OCI-LY7 (cell line): ENCODE measurements at regions not wholly inside any gene's neighbourhood (a gene's known extent, or its start where the extent isn't known, plus 50 kb on each side); places are given as distances from the start of the nearest gene placed in this dataset.
"Not testable (repeated sequence)": the region's sequence is repeated elsewhere in the genome, so short reads cannot be mapped to it uniquely, and the experiment has no call there.

Source experiments
- BruUV-seq: library from RNA; stranded (reverse); fragments of 400-500 nt; replicated peaks from 2 replicates; lab custom pipeline; 2021; lab: Mats Ljungman, UMichigan
- CTCF ChIA-PET: fragments of 300-600 bp; sonication (Branson Sonifier 250); formaldehyde crosslinking; loops from one replicate; lab custom pipeline; 2022; ENCODE audit warnings: antibody characterized with exemption; ENCODE audit not compliant: unreplicated experiment; lab: Charles Lee
- POLR2A ChIA-PET: fragments of 300-600 bp; sonication (Branson Sonifier 250); formaldehyde crosslinking; loops from one replicate; lab custom pipeline; 2022; ENCODE audit warnings: antibody characterized with exemption; lab: Charles Lee
- DNase-seq: peaks from one replicate; pipeline ENCODE4 v3.0.0-alpha.2; 2015; ENCODE audit warnings: low spot score
- H2AFZ ChIP-seq: fragments of 200-600 bp; sonication (generic), shearing (Covaris generic); 2 replicates; pipeline ENCODE4 v1.6.1; 2014; ENCODE audit warnings: mild to moderate bottlenecking, antibody characterized with exemption, low read length, moderate library complexity
- H3K27ac ChIP-seq: fragments of 200-600 bp; sonication (generic); 2 replicates; pipeline ENCODE4 v1.5.1; 2014; ENCODE audit warnings: mixed run types, low read depth, mild to moderate bottlenecking, moderate library complexity, low read length, inconsistent platforms; ENCODE audit not compliant: poor library complexity, severe bottlenecking
- H3K36me3 ChIP-seq: fragments of 200-600 bp; sonication (generic); 2 replicates; pipeline ENCODE4 v1.6.1; 2014; ENCODE audit warnings: mild to moderate bottlenecking, antibody characterized with exemption, low read length, moderate library complexity, mixed read lengths; ENCODE audit not compliant: insufficient read depth
- H3K4me1 ChIP-seq: fragments of 200-600 bp; sonication (generic); 2 replicates; pipeline ENCODE4 v1.5.1; 2014; ENCODE audit warnings: mild to moderate bottlenecking, low read length; ENCODE audit not compliant: insufficient read depth, poor library complexity, severe bottlenecking
- H3K4me2 ChIP-seq: fragments of 200-600 bp; sonication (generic); 2 replicates; pipeline ENCODE4 v1.6.1; 2014; ENCODE audit warnings: mild to moderate bottlenecking, low read length
- H3K4me3 ChIP-seq: fragments of 200-600 bp; sonication (generic); 2 replicates; pipeline ENCODE4 v1.5.1; 2014; ENCODE audit warnings: mild to moderate bottlenecking, low read depth, low read length; ENCODE audit not compliant: poor library complexity, severe bottlenecking
- H3K79me2 ChIP-seq: fragments of 200-600 bp; sonication (generic); 2 replicates; pipeline ENCODE4 v1.6.1; 2016; ENCODE audit warnings: low read depth, mild to moderate bottlenecking, low read length, moderate library complexity, mixed read lengths; ENCODE audit not compliant: insufficient read depth
- H3K9me2 ChIP-seq: fragments of 200-600 bp; sonication (generic); 2 replicates; pipeline ENCODE4 v1.6.1; 2016; ENCODE audit warnings: mild to moderate bottlenecking, low read length, mixed read lengths; ENCODE audit not compliant: insufficient read depth
- H3K9me3 ChIP-seq: fragments of 200-600 bp; sonication (generic); 2 replicates; pipeline ENCODE4 v1.6.1; 2014; ENCODE audit warnings: mild to moderate bottlenecking, mixed run types, low read length, mixed read lengths
- H4K20me1 ChIP-seq: fragments of 200-600 bp; sonication (generic); 2 replicates; pipeline ENCODE4 v1.6.1; 2014; ENCODE audit warnings: mild to moderate bottlenecking, antibody characterized with exemption, low read length, moderate library complexity, mixed read lengths; ENCODE audit not compliant: insufficient read depth
- CTCF ChIP-seq: fragments of 200-600 bp; sonication (generic); conservative IDR thresholded peaks from 2 replicates; pipeline ENCODE4 v1.5.1; 2014; ENCODE audit warnings: mild to moderate bottlenecking, antibody characterized with exemption, low read length, moderate library complexity, mixed read lengths
- EZH2phosphoT487 ChIP-seq: fragments of 200-600 bp; sonication (generic); IDR thresholded peaks from 2 replicates; pipeline ENCODE4 v1.6.1; 2018; ENCODE audit warnings: low read depth, borderline replicate concordance, mild to moderate bottlenecking, mixed run types, antibody characterized with exemption, low read length, moderate library complexity, mixed read lengths
- intact Hi-C: fragments of 100-400 bp; cut with micrococcal nuclease; formaldehyde crosslinking; loops from one replicate; pipeline ENCODE4 v1.10.0; 2022; ENCODE audit not compliant: unreplicated experiment

- TF ChIP-seq EZH2phosphoT487, result no peak
- no peak for TF ChIP-seq CTCF
- Histone ChIP-seq H3K9me3 (no peaks in the 10 kb centered on the region), H3K79me2 (no peaks in the 10 kb centered on the region), H3K4me2 (no peak overlapping the region), H3K4me1 (no peaks in the 10 kb centered on the region), H3K4me3 (no peak overlapping the region), H4K20me1 (no peaks in the 10 kb centered on the region), H3K27ac (no peak overlapping the region), H3K36me3 (no peaks in the 10 kb centered on the region), H3K9me2 (no peaks in the 10 kb centered on the region), H2AFZ (no peak overlapping the region)
- intact Hi-C loops, result no loop called here
- ChIA-PET CTCF (no interaction called here), POLR2A (no interaction called here)
- no peak for DNase-seq
- BruUV-seq, result no TSS peak
Observed at GRCh38 chr6:94893327-94893726, 684.0 kb upstream of the MANEA start.

- H3K4me3 ChIP-seq, DNase-seq, H2AFZ ChIP-seq, intact Hi-C loops, H3K9me3 ChIP-seq, H3K4me1 ChIP-seq, H3K79me2 ChIP-seq, H3K27ac ChIP-seq, POLR2A ChIA-PET, H3K4me2 ChIP-seq, H3K36me3 ChIP-seq, CTCF ChIA-PET, BruUV-seq, H3K9me2 ChIP-seq, H4K20me1 ChIP-seq: not testable (repeated sequence)
Observed at GRCh38 chr6:94873819-94874218, 703.5 kb upstream of the MANEA start.

GRCh38 chr6:94862112-94862511 lies 715.2 kb upstream of the MANEA start:
- no peaks in the 10 kb centered on the region for H3K79me2 ChIP-seq
- no peaks in the 10 kb centered on the region for H3K9me2 ChIP-seq
- ChIA-PET CTCF (no interaction called here), POLR2A (no interaction called here)
- no peak overlapping the region for H3K27ac ChIP-seq
- no peak overlapping the region for H2AFZ ChIP-seq
- no TSS peak for BruUV-seq
- no peaks in the 10 kb centered on the region for H3K9me3 ChIP-seq
- H3K4me2 ChIP-seq, result no peak overlapping the region
- DNase-seq, result no peak
- no peaks in the 10 kb centered on the region for H3K4me1 ChIP-seq
- no peaks in the 10 kb centered on the region for H4K20me1 ChIP-seq
- H3K36me3 ChIP-seq, result no peaks in the 10 kb centered on the region
- TF ChIP-seq CTCF (no peak), EZH2phosphoT487 (no peak)
- no peak overlapping the region for H3K4me3 ChIP-seq
- intact Hi-C loops, result no loop called here
